Suprapubic skin (tissue), 3 donors: ENCODE measurements at regions not wholly inside any gene's neighbourhood (a gene's known extent, or its start where the extent isn't known, plus 50 kb on each side); places are given as distances from the start of the nearest gene placed in this dataset.

Experiments used
- CTCF ChIP-seq, 2 donors: fragments of 200-600 bp in 1 of 2; fragments of 450-650 bp in 1 of 2; sonication (generic) in 1 of 2; IDR thresholded peaks; one replicate each; pipeline ENCODE4 v1.5.1; 2016 to 2019; ENCODE audit warnings: antibody characterized with exemption in 2 of 2, mild to moderate bottlenecking in 1 of 2, moderate library complexity in 1 of 2
- EP300 ChIP-seq: sonication (generic); formaldehyde crosslinking; IDR thresholded peaks from one replicate; pipeline ENCODE4 v1.6.1; 2017; ENCODE audit warnings: antibody characterized with exemption
- POLR2A ChIP-seq, 2 donors: fragments of 450-650 bp; IDR thresholded peaks; one replicate each; pipeline ENCODE4 v1.6.1; 2017; ENCODE audit warnings: antibody characterized with exemption in 2 of 2, mild to moderate bottlenecking in 2 of 2, moderate library complexity in 2 of 2

GRCh38 chr13:59332966-59333365, 830.8 kb downstream of the DIAPH3 start:
- no peak for TF ChIP-seq CTCF (IDR thresholded peaks at IDR 0.05)
- no peak for TF ChIP-seq POLR2A (IDR thresholded peaks at IDR 0.05)
- TF ChIP-seq EP300, result no peak
